ENCODE measurements at regions not wholly inside any gene's neighbourhood (a gene's known extent, or its start where the extent isn't known, plus 50 kb on each side); places are given as distances from the start of the nearest gene placed in this dataset.

GRCh38 chr2:445896-446295 is 158.0 kb upstream of the ALKAL2 start:
- TF ChIP-seq, protein P1, sequence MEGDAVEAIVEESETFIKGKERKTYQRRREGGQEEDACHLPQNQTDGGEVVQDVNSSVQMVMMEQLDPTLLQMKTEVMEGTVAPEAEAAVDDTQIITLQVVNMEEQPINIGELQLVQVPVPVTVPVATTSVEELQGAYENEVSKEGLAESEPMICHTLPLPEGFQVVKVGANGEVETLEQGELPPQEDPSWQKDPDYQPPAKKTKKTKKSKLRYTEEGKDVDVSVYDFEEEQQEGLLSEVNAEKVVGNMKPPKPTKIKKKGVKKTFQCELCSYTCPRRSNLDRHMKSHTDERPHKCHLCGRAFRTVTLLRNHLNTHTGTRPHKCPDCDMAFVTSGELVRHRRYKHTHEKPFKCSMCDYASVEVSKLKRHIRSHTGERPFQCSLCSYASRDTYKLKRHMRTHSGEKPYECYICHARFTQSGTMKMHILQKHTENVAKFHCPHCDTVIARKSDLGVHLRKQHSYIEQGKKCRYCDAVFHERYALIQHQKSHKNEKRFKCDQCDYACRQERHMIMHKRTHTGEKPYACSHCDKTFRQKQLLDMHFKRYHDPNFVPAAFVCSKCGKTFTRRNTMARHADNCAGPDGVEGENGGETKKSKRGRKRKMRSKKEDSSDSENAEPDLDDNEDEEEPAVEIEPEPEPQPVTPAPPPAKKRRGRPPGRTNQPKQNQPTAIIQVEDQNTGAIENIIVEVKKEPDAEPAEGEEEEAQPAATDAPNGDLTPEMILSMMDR (IDR thresholded peaks at IDR 0.05) = no peak
- no peak for TF ChIP-seq POLR2AphosphoS5 (IDR thresholded peaks at IDR 0.05; ENCODE audit: low read depth, low read length)
